ENCODE measurements at regions not wholly inside any gene's neighbourhood (a gene's known extent, or its start where the extent isn't known, plus 50 kb on each side); places are given as distances from the start of the nearest gene placed in this dataset.

DNA sequence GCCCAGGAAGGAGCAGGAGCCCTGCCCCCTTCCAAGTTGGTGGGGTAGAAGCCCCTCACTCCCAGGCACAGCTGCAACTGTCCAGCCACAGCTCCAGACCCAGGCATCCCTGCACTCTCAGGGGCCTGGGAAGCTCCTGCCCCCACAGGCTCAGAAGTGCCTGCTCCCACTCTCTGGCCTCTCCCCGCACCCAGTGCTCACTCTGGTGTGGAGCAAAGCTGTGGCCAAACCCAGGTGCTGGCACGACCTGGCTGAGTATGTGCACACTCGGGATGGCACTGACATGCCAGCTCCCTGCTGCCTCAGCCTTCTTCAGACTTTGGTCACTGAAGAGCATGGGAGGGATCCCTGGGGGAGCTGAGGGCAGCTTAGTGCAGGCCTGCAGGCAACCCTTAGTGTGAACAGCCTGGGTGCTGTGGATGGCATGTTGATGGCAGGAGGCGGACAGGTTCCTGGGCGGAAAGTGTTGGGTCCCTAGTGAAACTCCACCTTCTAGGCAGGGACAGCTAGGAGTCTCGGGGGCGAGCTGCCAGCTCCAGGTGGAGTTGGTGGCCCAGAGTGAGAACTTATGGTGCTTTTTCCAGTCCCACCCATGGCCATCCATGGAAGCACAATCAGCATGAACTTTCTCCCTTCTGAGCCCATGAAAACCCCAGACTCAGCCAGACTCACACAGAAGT lies 489.2 kb upstream of the ROBO2 start:
- no peak overlapping the region for H3K9ac ChIP-seq (ENCODE audit: low read depth, low read length)
- no peaks in the 10 kb centered on the region for H3K36me3 ChIP-seq (ENCODE audit: insufficient read depth, low read depth, low read length)
- H3K4me3 ChIP-seq (ENCODE audit: low read length), result no peak overlapping the region
- H3K4me1 ChIP-seq (ENCODE audit: insufficient read depth, low read length), result no peaks in the 10 kb centered on the region
- no peak overlapping the region for H3K27ac ChIP-seq (ENCODE audit: low read length)
- peaks cover 9% of the 10 kb centered on the region; the same call in 1 of the 2 replicates for H3K9me3 ChIP-seq (ENCODE audit: insufficient read depth, low read depth, low read length)
- H3K27me3 ChIP-seq (ENCODE audit: insufficient read depth, low read length), result no peaks in the 10 kb centered on the region

GRCh38 chr3:76551739-76552138 lies 488.2 kb upstream of the ROBO2 start:
- Histone ChIP-seq H3K27me3 (ENCODE audit: insufficient read depth, low read length) (no peaks in the 10 kb centered on the region), H3K4me3 (ENCODE audit: low read length) (no peak overlapping the region), H3K9ac (ENCODE audit: low read depth, low read length) (no peak overlapping the region), H3K9me3 (ENCODE audit: insufficient read depth, low read depth, low read length) (peaks cover 9% of the 10 kb centered on the region; the same call in 1 of the 2 replicates), H3K27ac (ENCODE audit: low read length) (no peak overlapping the region), H3K4me1 (ENCODE audit: insufficient read depth, low read length) (no peaks in the 10 kb centered on the region), H3K36me3 (ENCODE audit: insufficient read depth, low read depth, low read length) (no peaks in the 10 kb centered on the region)

DNA sequence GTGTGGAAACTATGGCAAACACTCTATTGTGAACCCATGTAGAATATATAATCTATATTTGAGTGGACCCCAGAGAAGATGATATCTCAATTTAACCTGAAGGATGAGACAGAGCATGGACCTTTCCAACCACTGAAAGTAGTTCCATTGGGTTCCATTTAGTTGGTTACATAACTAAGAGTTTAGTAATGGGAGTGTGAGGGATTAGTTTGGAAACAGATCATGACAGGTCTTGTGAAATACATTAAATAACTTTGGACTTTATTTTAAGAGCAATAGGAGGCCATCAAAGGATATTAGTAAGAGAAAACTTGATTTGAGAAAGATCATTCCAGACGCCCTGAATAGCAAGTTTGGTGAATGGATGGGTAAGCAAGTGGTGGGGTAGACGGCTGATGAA lies 487.2 kb upstream of the ROBO2 start:
- Histone ChIP-seq H3K4me1 (ENCODE audit: insufficient read depth, low read length) (no peaks in the 10 kb centered on the region), H3K4me3 (ENCODE audit: low read length) (no peak overlapping the region), H3K27me3 (ENCODE audit: insufficient read depth, low read length) (no peaks in the 10 kb centered on the region), H3K9me3 (ENCODE audit: insufficient read depth, low read depth, low read length) (peaks cover 9% of the 10 kb centered on the region; the same call in 1 of the 2 replicates), H3K27ac (ENCODE audit: low read length) (no peak overlapping the region), H3K9ac (ENCODE audit: low read depth, low read length) (no peak overlapping the region), H3K36me3 (ENCODE audit: insufficient read depth, low read depth, low read length) (no peaks in the 10 kb centered on the region)

DNA sequence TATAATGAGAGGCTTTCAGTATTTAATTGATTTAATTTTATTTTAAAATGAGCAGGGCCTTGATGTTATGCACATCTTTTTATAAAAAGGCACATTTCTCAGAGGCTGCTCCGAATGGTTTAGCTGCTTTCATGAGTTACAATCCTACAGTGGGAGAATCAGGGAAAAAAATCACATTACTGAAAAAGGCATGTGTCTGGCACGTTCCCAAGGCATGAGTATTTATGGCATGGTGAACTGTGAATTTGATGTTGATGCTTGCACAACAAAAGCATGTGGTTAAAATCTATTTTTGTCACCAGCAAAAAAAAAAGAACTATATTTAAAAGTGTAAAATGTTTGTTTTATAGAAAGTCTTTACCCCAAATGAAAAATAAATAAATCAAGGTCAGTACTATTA lies 485.2 kb upstream of the ROBO2 start:
- Histone ChIP-seq H3K9me3 (ENCODE audit: insufficient read depth, low read depth, low read length) (peaks cover 9% of the 10 kb centered on the region; the same call in 1 of the 2 replicates), H3K36me3 (ENCODE audit: insufficient read depth, low read depth, low read length) (no peaks in the 10 kb centered on the region), H3K27me3 (ENCODE audit: insufficient read depth, low read length) (no peaks in the 10 kb centered on the region), H3K27ac (ENCODE audit: low read length) (no peak overlapping the region), H3K4me1 (ENCODE audit: insufficient read depth, low read length) (no peaks in the 10 kb centered on the region), H3K4me3 (ENCODE audit: low read length) (no peak overlapping the region), H3K9ac (ENCODE audit: low read depth, low read length) (no peak overlapping the region)

- no peaks in the 10 kb centered on the region for H3K36me3 ChIP-seq (ENCODE audit: insufficient read depth, low read depth, low read length)
- no peaks in the 10 kb centered on the region for H3K27me3 ChIP-seq (ENCODE audit: insufficient read depth, low read length)
- H3K27ac ChIP-seq (ENCODE audit: low read length), result no peak overlapping the region
- no peaks in the 10 kb centered on the region for H3K9me3 ChIP-seq (ENCODE audit: insufficient read depth, low read depth, low read length)
- H3K4me1 ChIP-seq (ENCODE audit: insufficient read depth, low read length), result peaks cover 12% of the 10 kb centered on the region; the same call in 1 of the 2 replicates
- H3K9ac ChIP-seq (ENCODE audit: low read depth, low read length), result no peak overlapping the region
- no peak overlapping the region for H3K4me3 ChIP-seq (ENCODE audit: low read length)
Observed at GRCh38 chr3:76561494-76562236, 478.2 kb upstream of the ROBO2 start.

- Histone ChIP-seq H3K27me3 (ENCODE audit: insufficient read depth, low read length) (no peaks in the 10 kb centered on the region), H3K9me3 (ENCODE audit: insufficient read depth, low read depth, low read length) (no peaks in the 10 kb centered on the region), H3K27ac (ENCODE audit: low read length) (no peak overlapping the region), H3K4me3 (ENCODE audit: low read length) (no peak overlapping the region), H3K36me3 (ENCODE audit: insufficient read depth, low read depth, low read length) (no peaks in the 10 kb centered on the region), H3K4me1 (ENCODE audit: insufficient read depth, low read length) (peaks cover 12% of the 10 kb centered on the region; the same call in 1 of the 2 replicates), H3K9ac (ENCODE audit: low read depth, low read length) (no peak overlapping the region)
Observed at GRCh38 chr3:76565496-76566210, 474.2 kb upstream of the ROBO2 start.

GRCh38 chr3:76566211-76566534 lies 473.7 kb upstream of the ROBO2 start:
- H3K36me3 ChIP-seq (ENCODE audit: insufficient read depth, low read depth, low read length), result no peaks in the 10 kb centered on the region
- H3K27ac ChIP-seq (ENCODE audit: low read length), result no peak overlapping the region
- no peak overlapping the region for H3K9ac ChIP-seq (ENCODE audit: low read depth, low read length)
- no peaks in the 10 kb centered on the region for H3K27me3 ChIP-seq (ENCODE audit: insufficient read depth, low read length)
- H3K4me3 ChIP-seq (ENCODE audit: low read length), result no peak overlapping the region
- no peaks in the 10 kb centered on the region for H3K9me3 ChIP-seq (ENCODE audit: insufficient read depth, low read depth, low read length)
- H3K4me1 ChIP-seq (ENCODE audit: insufficient read depth, low read length), result peaks cover 12% of the 10 kb centered on the region; the same call in 1 of the 2 replicates

- no peak overlapping the region for H3K4me3 ChIP-seq (ENCODE audit: low read length)
- no peaks in the 10 kb centered on the region for H3K36me3 ChIP-seq (ENCODE audit: insufficient read depth, low read depth, low read length)
- H3K9me3 ChIP-seq (ENCODE audit: insufficient read depth, low read depth, low read length), result no peaks in the 10 kb centered on the region
- H3K27me3 ChIP-seq (ENCODE audit: insufficient read depth, low read length), result no peaks in the 10 kb centered on the region
- no peak overlapping the region for H3K9ac ChIP-seq (ENCODE audit: low read depth, low read length)
- no peak overlapping the region for H3K27ac ChIP-seq (ENCODE audit: low read length)
- peaks cover 6% of the 10 kb centered on the region; the same call in 1 of the 2 replicates for H3K4me1 ChIP-seq (ENCODE audit: insufficient read depth, low read length)
Observed at GRCh38 chr3:76566904-76567303, 473.0 kb upstream of the ROBO2 start.

- Histone ChIP-seq H3K9me3 (ENCODE audit: insufficient read depth, low read depth, low read length) (no peaks in the 10 kb centered on the region), H3K4me3 (ENCODE audit: low read length) (no peak overlapping the region), H3K9ac (ENCODE audit: low read depth, low read length) (no peak overlapping the region), H3K36me3 (ENCODE audit: insufficient read depth, low read depth, low read length) (no peaks in the 10 kb centered on the region), H3K4me1 (ENCODE audit: insufficient read depth, low read length) (no peaks in the 10 kb centered on the region), H3K27me3 (ENCODE audit: insufficient read depth, low read length) (no peaks in the 10 kb centered on the region), H3K27ac (ENCODE audit: low read length) (no peak overlapping the region)
Observed at GRCh38 chr3:76570436-76571057, 469.4 kb upstream of the ROBO2 start.

DNA sequence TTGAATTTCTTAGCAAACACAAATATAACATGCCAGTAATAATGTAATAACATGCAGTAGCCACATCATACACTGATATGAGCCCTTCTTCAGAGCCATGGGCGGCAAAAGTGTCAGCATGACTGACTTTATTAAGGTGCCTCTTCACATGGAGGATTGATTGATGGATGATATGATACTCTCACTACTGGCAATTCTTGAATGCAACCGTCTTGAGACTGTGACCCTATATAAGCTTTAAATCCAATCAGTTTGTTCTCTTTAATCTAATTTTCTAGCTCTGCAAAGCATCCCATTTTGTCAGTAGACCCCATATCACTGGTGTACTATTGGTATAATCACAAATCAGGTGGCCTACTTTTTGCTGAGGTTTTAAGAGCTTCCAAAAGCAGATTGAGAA lies 463.7 kb upstream of the ROBO2 start:
- Histone ChIP-seq H3K9ac (ENCODE audit: low read depth, low read length) (no peak overlapping the region), H3K4me3 (ENCODE audit: low read length) (no peak overlapping the region), H3K27me3 (ENCODE audit: insufficient read depth, low read length) (no peaks in the 10 kb centered on the region), H3K4me1 (ENCODE audit: insufficient read depth, low read length) (no peaks in the 10 kb centered on the region), H3K36me3 (ENCODE audit: insufficient read depth, low read depth, low read length) (no peaks in the 10 kb centered on the region), H3K27ac (ENCODE audit: low read length) (no peak overlapping the region), H3K9me3 (ENCODE audit: insufficient read depth, low read depth, low read length) (no peaks in the 10 kb centered on the region)

DNA sequence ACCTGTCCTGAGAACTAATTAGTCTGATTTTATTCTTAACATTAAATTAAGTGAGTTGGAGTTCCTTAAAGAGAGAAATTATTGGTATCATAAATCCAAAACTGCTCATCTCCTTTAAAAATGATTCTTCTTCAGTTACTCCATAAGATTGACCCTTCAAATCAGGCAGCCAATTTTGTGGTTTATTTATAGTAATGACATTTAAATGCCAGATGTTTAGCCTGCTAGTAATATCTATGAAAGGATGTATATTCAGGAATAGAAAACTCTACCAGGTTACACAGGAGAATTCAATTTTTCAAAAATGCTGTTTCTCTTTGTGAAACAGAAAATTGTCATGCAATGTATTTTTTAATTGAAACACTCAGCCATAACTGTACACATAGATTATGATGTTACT lies 457.8 kb upstream of the ROBO2 start:
- H3K4me1 ChIP-seq (ENCODE audit: insufficient read depth, low read length), result no peaks in the 10 kb centered on the region
- H3K27ac ChIP-seq (ENCODE audit: low read length), result no peak overlapping the region
- no peak overlapping the region for H3K9ac ChIP-seq (ENCODE audit: low read depth, low read length)
- H3K27me3 ChIP-seq (ENCODE audit: insufficient read depth, low read length), result no peaks in the 10 kb centered on the region
- no peaks in the 10 kb centered on the region for H3K9me3 ChIP-seq (ENCODE audit: insufficient read depth, low read depth, low read length)
- H3K36me3 ChIP-seq (ENCODE audit: insufficient read depth, low read depth, low read length), result no peaks in the 10 kb centered on the region
- H3K4me3 ChIP-seq (ENCODE audit: low read length), result no peak overlapping the region

Data from iPS-20b (cell line).